IMR-90 (cell line): ENCODE measurements at regions not wholly inside any gene's neighbourhood (a gene's known extent, or its start where the extent isn't known, plus 50 kb on each side); places are given as distances from the start of the nearest gene placed in this dataset.

Experiments used
- ATAC-seq: fragments of 200-7000 bp; cut with Tn5 transposase; 2 replicates; pipeline ENCODE4 v1.9.1; 2020; ENCODE audit warnings: low read depth, mild to moderate bottlenecking, moderate library complexity
- BruUV-seq: library from RNA; stranded (reverse); fragments of 400-500 nt; replicated peaks from 2 replicates; lab custom pipeline; 2021; lab: Mats Ljungman, UMichigan
- CTCF ChIA-PET: fragments of 300-600 bp; formaldehyde crosslinking; extraction: SDS; loops from one replicate; lab custom pipeline; 2021; ENCODE audit warnings: antibody characterized with exemption; lab: Yijun Ruan, JAX
- POLR2A ChIA-PET: fragments of 300-600 bp; sonication (Branson Sonifier 250); formaldehyde crosslinking; loops from one replicate; lab custom pipeline; 2022; ENCODE audit warnings: antibody characterized with exemption; ENCODE audit not compliant: unreplicated experiment; lab: Charles Lee
- DNase-seq: peaks from one replicate; pipeline ENCODE4 v3.0.0; 2013
- H2AFZ ChIP-seq: replicated peaks from 2 replicates; pipeline ENCODE3; 2013; ENCODE audit warnings: low read length, mild to moderate bottlenecking; ENCODE audit not compliant: poor library complexity
- H2AK5ac ChIP-seq: 2 replicates; pipeline ENCODE4 v1.6.1; 2013; ENCODE audit warnings: low read depth, low read length, inconsistent platforms
- H2AK9ac ChIP-seq: replicated peaks from 2 replicates; pipeline ENCODE3; 2013; ENCODE audit warnings: mild to moderate bottlenecking, low read depth, low read length, moderate library complexity; ENCODE audit not compliant: poor library complexity
- H2BK120ac ChIP-seq: 2 replicates; pipeline ENCODE4 v1.6.1; 2013; ENCODE audit warnings: low read depth, low read length, inconsistent platforms
- H2BK15ac ChIP-seq: 3 replicates; pipeline ENCODE4 v1.6.1; 2013; ENCODE audit warnings: low read depth, low read length, inconsistent platforms
- H2BK20ac ChIP-seq: 2 replicates; pipeline ENCODE4 v1.6.1; 2013; ENCODE audit warnings: low read depth, mild to moderate bottlenecking, inconsistent platforms, low read length, moderate library complexity
- H2BK5ac ChIP-seq: 2 replicates; pipeline ENCODE4 v1.6.1; 2013; ENCODE audit warnings: mild to moderate bottlenecking, low read depth, low read length, inconsistent platforms; ENCODE audit not compliant: poor library complexity, severe bottlenecking
- H3K14ac ChIP-seq: replicated peaks from 2 replicates; pipeline ENCODE4 v1.6.1; 2013; ENCODE audit warnings: low read depth, low read length, inconsistent platforms
- H3K18ac ChIP-seq: 2 replicates; pipeline ENCODE4 v1.6.1; 2013; ENCODE audit warnings: low read depth, low read length, control low read depth
- H3K23ac ChIP-seq: 2 replicates; pipeline ENCODE4 v1.6.1; 2013; ENCODE audit warnings: low read depth, low read length, inconsistent platforms
- H3K27ac ChIP-seq: 2 replicates; pipeline ENCODE4 v1.5.1; 2013; ENCODE audit warnings: mild to moderate bottlenecking, control low read depth, low read length; ENCODE audit not compliant: insufficient read depth
- H3K27me3 ChIP-seq: 2 replicates; pipeline ENCODE4 v1.6.1; 2013; ENCODE audit warnings: low read length; ENCODE audit not compliant: control insufficient read depth, insufficient read depth
- H3K36me3 ChIP-seq: 2 replicates; pipeline ENCODE4 v1.6.1; 2013; ENCODE audit warnings: low read length, mixed read lengths; ENCODE audit not compliant: control insufficient read depth, insufficient read depth
- H3K4ac ChIP-seq: 2 replicates; pipeline ENCODE4 v1.6.1; 2013; ENCODE audit warnings: low read depth, low read length, inconsistent platforms
- H3K4me1 ChIP-seq: 2 replicates; pipeline ENCODE4 v1.6.1; 2013; ENCODE audit warnings: low read length, mixed read lengths; ENCODE audit not compliant: control insufficient read depth, insufficient read depth
- H3K4me2 ChIP-seq: 2 replicates; pipeline ENCODE4 v1.6.1; 2013; ENCODE audit warnings: low read depth, mild to moderate bottlenecking, control low read depth, low read length, moderate library complexity
- H3K4me3 ChIP-seq: 2 replicates; pipeline ENCODE4 v1.5.1; 2013; ENCODE audit warnings: low read depth, mild to moderate bottlenecking, control low read depth, low read length, moderate library complexity; ENCODE audit not compliant: insufficient read depth
- H3K56ac ChIP-seq: 2 replicates; pipeline ENCODE4 v1.6.1; 2013; ENCODE audit warnings: low read length, inconsistent platforms; ENCODE audit not compliant: insufficient read depth; ENCODE audit errors: extremely low read depth
- H3K79me1 ChIP-seq, 2 experiments: 2 replicates each; pipeline ENCODE4 v1.6.1; 2013; ENCODE audit warnings: low read length in 2 of 2, inconsistent platforms in 1 of 2, low read depth in 1 of 2
- H3K9ac ChIP-seq: 2 replicates; pipeline ENCODE4 v1.6.1; 2013; ENCODE audit warnings: low read depth, low read length, control low read depth
- H3K9me1 ChIP-seq: 2 replicates; pipeline ENCODE4 v1.6.1; 2013; ENCODE audit warnings: low read length, inconsistent platforms; ENCODE audit not compliant: insufficient read depth
- H3K9me3 ChIP-seq: 2 replicates; pipeline ENCODE4 v1.6.1; 2013; ENCODE audit warnings: low read length; ENCODE audit not compliant: control insufficient read depth, insufficient read depth
- H4K20me1 ChIP-seq: 2 replicates; pipeline ENCODE4 v1.6.1; 2013; ENCODE audit warnings: low read length, inconsistent platforms; ENCODE audit not compliant: insufficient read depth
- H4K5ac ChIP-seq: 2 replicates; pipeline ENCODE4 v1.6.1; 2013; ENCODE audit warnings: mild to moderate bottlenecking, low read depth, low read length, control low read depth
- H4K8ac ChIP-seq, 2 experiments: 2 replicates each; pipeline ENCODE4 v1.6.1; 2013; ENCODE audit warnings: low read depth in 2 of 2, low read length in 2 of 2, control low read depth in 1 of 2, inconsistent platforms in 1 of 2
- H4K91ac ChIP-seq: 2 replicates; pipeline ENCODE4 v1.6.1; 2013; ENCODE audit warnings: low read depth, low read length, inconsistent platforms; ENCODE audit not compliant: insufficient read depth
- BHLHE40 ChIP-seq: fragments of 150-350 bp; IDR thresholded peaks from 2 replicates; pipeline ENCODE4 v1.6.1; 2016; ENCODE audit warnings: mild to moderate bottlenecking, low read depth, low read length
- CEBPB ChIP-seq: IDR thresholded peaks from 2 replicates; pipeline ENCODE4 v1.6.1; 2012; ENCODE audit warnings: low read depth, low read length, improper control_type of control experiment
- CHD1 ChIP-seq: IDR thresholded peaks from 2 replicates; pipeline ENCODE4 v1.6.1; 2012; ENCODE audit warnings: low read depth, low read length, improper control_type of control experiment
- ELK1 ChIP-seq: fragments of 150-350 bp; IDR thresholded peaks from 2 replicates; pipeline ENCODE4 v1.6.1; 2016; ENCODE audit warnings: low read depth, mild to moderate bottlenecking, low read length, moderate library complexity, borderline replicate concordance
- FOS ChIP-seq: fragments of 150-350 bp; IDR thresholded peaks from 2 replicates; pipeline ENCODE4 v1.6.1; 2016; ENCODE audit warnings: low read depth, low read length
- MAFK ChIP-seq: IDR thresholded peaks from 2 replicates; pipeline ENCODE4 v1.6.1; 2012; ENCODE audit warnings: low read depth, low read length, improper control_type of control experiment
- MAZ ChIP-seq: IDR thresholded peaks from 2 replicates; pipeline ENCODE4 v1.6.1; 2012; ENCODE audit warnings: low read depth, mild to moderate bottlenecking, low read length, improper control_type of control experiment, moderate library complexity, borderline replicate concordance
- MXI1 ChIP-seq: IDR thresholded peaks from 2 replicates; pipeline ENCODE4 v1.6.1; 2012; ENCODE audit warnings: low read depth, mild to moderate bottlenecking, low read length, moderate library complexity, borderline replicate concordance
- NFE2L2 ChIP-seq: fragments of 150-350 bp; IDR thresholded peaks from 2 replicates; pipeline ENCODE4 v1.6.1; 2016; ENCODE audit warnings: low read depth, mild to moderate bottlenecking, low read length
- POLR2A ChIP-seq: IDR thresholded peaks from 2 replicates; pipeline ENCODE4 v1.6.1; 2012; ENCODE audit warnings: mild to moderate bottlenecking, low read depth, low read length
- RAD21 ChIP-seq: IDR thresholded peaks from 2 replicates; pipeline ENCODE4 v1.6.1; 2012; ENCODE audit warnings: low read length, improper control_type of control experiment
- RCOR1 ChIP-seq: IDR thresholded peaks from 2 replicates; pipeline ENCODE4 v1.6.1; 2012; ENCODE audit warnings: mild to moderate bottlenecking, low read length, improper control_type of control experiment; ENCODE audit not compliant: insufficient replicate concordance
- RFX5 ChIP-seq: IDR thresholded peaks from 2 replicates; pipeline ENCODE4 v1.8.0; 2012; ENCODE audit warnings: low read depth, mild to moderate bottlenecking, low read length, moderate library complexity
- SMC3 ChIP-seq: fragments of 150-350 bp; IDR thresholded peaks from 2 replicates; pipeline ENCODE4 v1.6.1; 2016; ENCODE audit warnings: low read depth, mild to moderate bottlenecking, antibody characterized with exemption, low read length, moderate library complexity
- dilution Hi-C: fragments of 300-500 bp; cut with HindIII; formaldehyde crosslinking; loops from one replicate; pipeline ENCODE4 v1.14.3; 2018; ENCODE audit warnings: low sequenced_read_pairs; ENCODE audit not compliant: unreplicated experiment
- in situ Hi-C: fragments of 300-500 bp; cut with MboI; formaldehyde crosslinking; loops from 3 replicates; pipeline ENCODE4 v1.14.3; 2019; ENCODE audit warnings: low sequenced_read_pairs, inconsistent platforms, mixed read lengths
- intact Hi-C: fragments of 100-400 bp; cut with micrococcal nuclease; formaldehyde crosslinking; loops from 2 replicates; pipeline ENCODE4 v1.10.0; 2022
- TF ChIP-seq, protein P1 (sequence below): fragments of 150-350 bp; IDR thresholded peaks from 2 replicates; pipeline ENCODE4 v1.6.1; 2017; ENCODE audit warnings: mild to moderate bottlenecking, antibody characterized with exemption, low read length, low read depth
- TF ChIP-seq, protein P2 (sequence below): conservative IDR thresholded peaks from 2 replicates; pipeline ENCODE4 v1.5.1; 2012; ENCODE audit warnings: mild to moderate bottlenecking, low read depth, low read length, improper control_type of control experiment

GRCh38 chr5:56396634-56397033 lies 163.5 kb upstream of the ANKRD55 start:
- intact Hi-C loops (no loop called here), in situ Hi-C loops (no loop called here), dilution Hi-C loops (no loop called here)
- no peaks in the 10 kb centered on the region for H3K9me1 ChIP-seq
- no peaks in the 10 kb centered on the region for H3K27me3 ChIP-seq
- no peak overlapping the region for H4K91ac ChIP-seq
- no peak overlapping the region for H2AK5ac ChIP-seq
- H2BK20ac ChIP-seq: no peak overlapping the region
- H4K8ac ChIP-seq: no peak overlapping the region
- no peaks in the 10 kb centered on the region for H3K36me3 ChIP-seq
- no peak overlapping the region for H3K23ac ChIP-seq
- ChIA-PET CTCF (no interaction called here), POLR2A (no interaction called here)
- H2BK5ac ChIP-seq: no peak overlapping the region
- H3K18ac ChIP-seq: no peak overlapping the region
- H2BK120ac ChIP-seq: no peak overlapping the region
- H2AK9ac ChIP-seq: no peak overlapping the region
- H3K79me1 ChIP-seq: no peaks in the 10 kb centered on the region
- no peak overlapping the region for H3K27ac ChIP-seq
- H3K9me3 ChIP-seq: peaks cover 2% of the 10 kb centered on the region; the same call in 1 of the 2 replicates
- BruUV-seq: no TSS peak
- DNase-seq: no peak
- no peak overlapping the region for H4K5ac ChIP-seq
- no peaks in the 10 kb centered on the region for H3K4me1 ChIP-seq
- no peak overlapping the region for H3K56ac ChIP-seq
- no peak overlapping the region for H3K14ac ChIP-seq
- H4K20me1 ChIP-seq: no peaks in the 10 kb centered on the region
- ATAC-seq: no peak
- TF ChIP-seq POLR2A (no peak), CEBPB (no peak), RFX5 (no peak), RCOR1 (no peak), ELK1 (no peak), CHD1 (no peak), BHLHE40 (no peak), MAZ (no peak), MAFK (no peak), MXI1 (no peak), RAD21 (no peak), SMC3 (no peak), FOS (no peak), NFE2L2 (no peak)
- TF ChIP-seq, protein P1, sequence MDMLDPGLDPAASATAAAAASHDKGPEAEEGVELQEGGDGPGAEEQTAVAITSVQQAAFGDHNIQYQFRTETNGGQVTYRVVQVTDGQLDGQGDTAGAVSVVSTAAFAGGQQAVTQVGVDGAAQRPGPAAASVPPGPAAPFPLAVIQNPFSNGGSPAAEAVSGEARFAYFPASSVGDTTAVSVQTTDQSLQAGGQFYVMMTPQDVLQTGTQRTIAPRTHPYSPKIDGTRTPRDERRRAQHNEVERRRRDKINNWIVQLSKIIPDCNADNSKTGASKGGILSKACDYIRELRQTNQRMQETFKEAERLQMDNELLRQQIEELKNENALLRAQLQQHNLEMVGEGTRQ: no peak
- TF ChIP-seq, protein P2, sequence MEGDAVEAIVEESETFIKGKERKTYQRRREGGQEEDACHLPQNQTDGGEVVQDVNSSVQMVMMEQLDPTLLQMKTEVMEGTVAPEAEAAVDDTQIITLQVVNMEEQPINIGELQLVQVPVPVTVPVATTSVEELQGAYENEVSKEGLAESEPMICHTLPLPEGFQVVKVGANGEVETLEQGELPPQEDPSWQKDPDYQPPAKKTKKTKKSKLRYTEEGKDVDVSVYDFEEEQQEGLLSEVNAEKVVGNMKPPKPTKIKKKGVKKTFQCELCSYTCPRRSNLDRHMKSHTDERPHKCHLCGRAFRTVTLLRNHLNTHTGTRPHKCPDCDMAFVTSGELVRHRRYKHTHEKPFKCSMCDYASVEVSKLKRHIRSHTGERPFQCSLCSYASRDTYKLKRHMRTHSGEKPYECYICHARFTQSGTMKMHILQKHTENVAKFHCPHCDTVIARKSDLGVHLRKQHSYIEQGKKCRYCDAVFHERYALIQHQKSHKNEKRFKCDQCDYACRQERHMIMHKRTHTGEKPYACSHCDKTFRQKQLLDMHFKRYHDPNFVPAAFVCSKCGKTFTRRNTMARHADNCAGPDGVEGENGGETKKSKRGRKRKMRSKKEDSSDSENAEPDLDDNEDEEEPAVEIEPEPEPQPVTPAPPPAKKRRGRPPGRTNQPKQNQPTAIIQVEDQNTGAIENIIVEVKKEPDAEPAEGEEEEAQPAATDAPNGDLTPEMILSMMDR: no peak
- no peak overlapping the region for H3K4ac ChIP-seq
- H2BK15ac ChIP-seq: no peak overlapping the region
- no peak overlapping the region for H3K4me3 ChIP-seq
- H2AFZ ChIP-seq: no peak overlapping the region
- no peak overlapping the region for H3K9ac ChIP-seq
- H3K4me2 ChIP-seq: no peak overlapping the region
